HepG2 (cell line): ENCODE measurements at regions not wholly inside any gene's neighbourhood (a gene's known extent, or its start where the extent isn't known, plus 50 kb on each side); places are given as distances from the start of the nearest gene placed in this dataset.

Experiments used
- EZH2 ChIP-seq: conservative IDR thresholded peaks from 2 replicates; pipeline ENCODE4 v1.6.1; 2012; ENCODE audit warnings: mild to moderate bottlenecking, low read depth, low read length, moderate library complexity
- HHEX ChIP-seq: IDR thresholded peaks from 2 replicates; pipeline ENCODE4 v1.6.1; 2016; ENCODE audit warnings: control low read depth
- MAFK ChIP-seq, 2 experiments: IDR thresholded peaks in 1 of 2; conservative IDR thresholded peaks in 1 of 2; 2 replicates each; pipeline ENCODE4 v1.6.1; 2011; ENCODE audit warnings: improper control_type of control experiment in 2 of 2, low read length in 2 of 2
- MXD1 ChIP-seq: sonication (generic); formaldehyde crosslinking; IDR thresholded peaks from 2 replicates; pipeline ENCODE4 v1.4.0; 2020; ENCODE audit warnings: mild to moderate bottlenecking, missing genetic modification reagents
- ZFP1 ChIP-seq: IDR thresholded peaks from 2 replicates; pipeline ENCODE4 v1.6.1; 2016
- ZGPAT ChIP-seq: IDR thresholded peaks from 2 replicates; pipeline ENCODE4 v1.6.1; 2016; ENCODE audit warnings: mild to moderate bottlenecking
- ZNF207 ChIP-seq: fragments of 450-650 bp; IDR thresholded peaks from 2 replicates; pipeline ENCODE4 v1.6.1; 2016; ENCODE audit warnings: antibody characterized with exemption, borderline replicate concordance
- ZNF3 ChIP-seq: IDR thresholded peaks from 2 replicates; pipeline ENCODE4 v1.7.0; 2017; ENCODE audit warnings: inconsistent platforms
- ZNF510 ChIP-seq: sonication (generic); formaldehyde crosslinking; IDR thresholded peaks from 2 replicates; pipeline ENCODE4 v1.4.0; 2020; ENCODE audit warnings: low read depth, mild to moderate bottlenecking, missing genetic modification reagents
- ZNF572 ChIP-seq: sonication (generic); formaldehyde crosslinking; IDR thresholded peaks from 2 replicates; pipeline ENCODE4 v1.5.1; 2020; ENCODE audit warnings: mild to moderate bottlenecking, missing genetic modification reagents
- ZNF629 ChIP-seq: sonication (generic); formaldehyde crosslinking; conservative IDR thresholded peaks from 2 replicates; pipeline ENCODE4 v1.5.0; 2020; ENCODE audit warnings: missing genetic modification reagents
- ZNF800 ChIP-seq: sonication (generic); formaldehyde crosslinking; IDR thresholded peaks from 2 replicates; pipeline ENCODE4 v1.4.0; 2020; ENCODE audit warnings: missing genetic modification reagents

GRCh38 chr4:114137984-114138383 is 158.5 kb upstream of the ARSJ start:
- TF ChIP-seq HHEX (no peak), ZNF207 (no peak), MXD1 (CRISPR knock-in tag) (no peak), ZNF800 (CRISPR knock-in tag) (no peak), ZNF629 (CRISPR knock-in tag) (no peak), ZNF510 (CRISPR knock-in tag) (no peak), ZFP1 (CRISPR knock-in tag) (no peak), ZNF572 (CRISPR knock-in tag) (no peak), EZH2 (no peak), MAFK (conservative IDR thresholded peaks at IDR 0.05 in 1 of 2, IDR thresholded peaks at IDR 0.05 in 1 of 2; ENCODE audit: low read length in 2 of 2) (no peak), ZNF3 (CRISPR knock-in tag) (no peak), ZGPAT (CRISPR knock-in tag) (no peak)
